HG03460 (cell line): ENCODE measurements at regions not wholly inside any gene's neighbourhood (a gene's known extent, or its start where the extent isn't known, plus 50 kb on each side); places are given as distances from the start of the nearest gene placed in this dataset.
"Not testable (repeated sequence)": the region's sequence is repeated elsewhere in the genome, so short reads cannot be mapped to it uniquely, and the experiment has no call there.

ENCODE experiments used
- ATAC-seq: cut with Tn5 transposase; IDR thresholded peaks from one replicate; pipeline ENCODE4 v1.9.1; 2021; ENCODE audit not compliant: unreplicated experiment

GRCh38 chr10:55169493-55169892, 368.5 kb upstream of the PCDH15 start:
- no peak for ATAC-seq

- ATAC-seq = no peak
Measured at GRCh38 chr10:55168343-55168742, 367.3 kb upstream of the PCDH15 start.

- ATAC-seq = no peak
Measured at GRCh38 chr10:55163388-55163979, 362.5 kb upstream of the PCDH15 start.

- ATAC-seq = not testable (repeated sequence)
Measured at GRCh38 chr10:55162321-55162720, 361.3 kb upstream of the PCDH15 start.

- ATAC-seq = no peak
Measured at GRCh38 chr10:55160655-55161283, 359.7 kb upstream of the PCDH15 start.

GRCh38 chr10:55158633-55159032, 357.6 kb upstream of the PCDH15 start:
- ATAC-seq = no peak

GRCh38 chr10:55146032-55146431, 345.0 kb upstream of the PCDH15 start:
- ATAC-seq = no peak

- no peak for ATAC-seq
Measured at GRCh38 chr10:55144001-55144400, 343.0 kb upstream of the PCDH15 start.

- no peak for ATAC-seq
Measured at GRCh38 chr10:55141892-55142291, 340.9 kb upstream of the PCDH15 start.

GRCh38 chr10:55137063-55137462, 336.0 kb upstream of the PCDH15 start:
- ATAC-seq = no peak

GRCh38 chr10:55104738-55105137, 303.7 kb upstream of the PCDH15 start:
- no peak for ATAC-seq

GRCh38 chr10:55098452-55098851, 297.4 kb upstream of the PCDH15 start:
- ATAC-seq = no peak

- ATAC-seq = no peak
Measured at GRCh38 chr10:55091691-55092328, 290.8 kb upstream of the PCDH15 start.

- no peak for ATAC-seq
Measured at GRCh38 chr10:55078121-55078520, 277.1 kb upstream of the PCDH15 start.

GRCh38 chr10:55065185-55065584, 264.2 kb upstream of the PCDH15 start:
- ATAC-seq = no peak

GRCh38 chr10:55063811-55064210, 262.8 kb upstream of the PCDH15 start:
- no peak for ATAC-seq

GRCh38 chr10:55062349-55062748, 261.3 kb upstream of the PCDH15 start:
- ATAC-seq = no peak

- ATAC-seq = no peak
Measured at GRCh38 chr10:55058800-55059199, 257.8 kb upstream of the PCDH15 start.

GRCh38 chr10:55051515-55051914, 250.5 kb upstream of the PCDH15 start:
- no peak for ATAC-seq

GRCh38 chr10:55048830-55049498, 247.9 kb upstream of the PCDH15 start:
- no peak for ATAC-seq

- no peak for ATAC-seq
Measured at GRCh38 chr10:55043540-55043939, 242.5 kb upstream of the PCDH15 start.

- no peak for ATAC-seq
Measured at GRCh38 chr10:55033061-55033460, 232.0 kb upstream of the PCDH15 start.
